H7 (cell line): ENCODE measurements at regions not wholly inside any gene's neighbourhood (a gene's known extent, or its start where the extent isn't known, plus 50 kb on each side); places are given as distances from the start of the nearest gene placed in this dataset.
A peak's percentile ranks its signal among the peaks of the same experiment; 100 is the strongest.

Source experiments
- DNase-seq: peaks from one replicate; pipeline ENCODE4 v3.0.0; 2012
- H3K27me3 ChIP-seq: 2 replicates; pipeline ENCODE4 v1.6.0; 2011; ENCODE audit warnings: mild to moderate bottlenecking, low read length; ENCODE audit not compliant: control insufficient read depth, insufficient read depth
- H3K36me3 ChIP-seq: replicated peaks from 2 replicates; pipeline ENCODE4 v1.5.1; 2011; ENCODE audit warnings: low read length; ENCODE audit not compliant: control insufficient read depth, insufficient read depth
- H3K4me3 ChIP-seq: 2 replicates; pipeline ENCODE4 v1.5.1; 2011; ENCODE audit warnings: low read depth, mild to moderate bottlenecking, control low read depth, low read length, moderate library complexity; ENCODE audit not compliant: insufficient read depth

- Histone ChIP-seq H3K4me3 (no peak overlapping the region), H3K36me3 (no peaks in the 10 kb centered on the region), H3K27me3 (no peaks in the 10 kb centered on the region)
- no peak for DNase-seq
Measured at GRCh38 chr12:61916831-61917230, 343.4 kb upstream of the USP15 start.

GRCh38 chr12:61919686-61920085 is 340.5 kb upstream of the USP15 start:
- no peak for DNase-seq
- Histone ChIP-seq H3K36me3 (no peaks in the 10 kb centered on the region), H3K4me3 (no peak overlapping the region), H3K27me3 (no peaks in the 10 kb centered on the region)

GRCh38 chr12:61920230-61920629 is 340.0 kb upstream of the USP15 start:
- no peaks in the 10 kb centered on the region for H3K36me3 ChIP-seq
- H3K4me3 ChIP-seq: no peak overlapping the region
- DNase-seq: no peak
- no peaks in the 10 kb centered on the region for H3K27me3 ChIP-seq

GRCh38 chr12:61923152-61923551 is 337.1 kb upstream of the USP15 start:
- DNase-seq: no peak
- Histone ChIP-seq H3K4me3 (no peak overlapping the region), H3K27me3 (no peaks in the 10 kb centered on the region), H3K36me3 (no peaks in the 10 kb centered on the region)

- no peaks in the 10 kb centered on the region for H3K27me3 ChIP-seq
- H3K36me3 ChIP-seq: no peaks in the 10 kb centered on the region
- DNase-seq: no peak
- no peak overlapping the region for H3K4me3 ChIP-seq
Measured at GRCh38 chr12:61934564-61934963, 325.6 kb upstream of the USP15 start.

- no peak overlapping the region for H3K4me3 ChIP-seq
- no peaks in the 10 kb centered on the region for H3K36me3 ChIP-seq
- DNase-seq: peak; percentile 1
- H3K27me3 ChIP-seq: no peaks in the 10 kb centered on the region
Measured at GRCh38 chr12:61939977-61940376, 320.2 kb upstream of the USP15 start.

- DNase-seq: no peak
- no peaks in the 10 kb centered on the region for H3K27me3 ChIP-seq
- H3K4me3 ChIP-seq: no peak overlapping the region
- no peaks in the 10 kb centered on the region for H3K36me3 ChIP-seq
Measured at GRCh38 chr12:61956545-61956944, 303.7 kb upstream of the USP15 start.

GRCh38 chr12:61974461-61974860 is 285.7 kb upstream of the USP15 start:
- H3K4me3 ChIP-seq: no peak overlapping the region
- H3K27me3 ChIP-seq: no peaks in the 10 kb centered on the region
- H3K36me3 ChIP-seq: no peaks in the 10 kb centered on the region
- DNase-seq: no peak

GRCh38 chr12:61985830-61986229 is 274.4 kb upstream of the USP15 start:
- DNase-seq: no peak
- no peaks in the 10 kb centered on the region for H3K36me3 ChIP-seq
- no peaks in the 10 kb centered on the region for H3K27me3 ChIP-seq
- no peak overlapping the region for H3K4me3 ChIP-seq

- Histone ChIP-seq H3K4me3 (no peak overlapping the region), H3K27me3 (no peaks in the 10 kb centered on the region), H3K36me3 (no peaks in the 10 kb centered on the region)
- DNase-seq: no peak
Measured at GRCh38 chr12:61987173-61987572, 273.0 kb upstream of the USP15 start.

GRCh38 chr12:61991661-61992060 is 268.5 kb upstream of the USP15 start:
- H3K4me3 ChIP-seq: no peak overlapping the region
- H3K36me3 ChIP-seq: no peaks in the 10 kb centered on the region
- DNase-seq: no peak
- H3K27me3 ChIP-seq: no peaks in the 10 kb centered on the region

- no peaks in the 10 kb centered on the region for H3K27me3 ChIP-seq
- H3K36me3 ChIP-seq: no peaks in the 10 kb centered on the region
- H3K4me3 ChIP-seq: no peak overlapping the region
- DNase-seq: peak; percentile 38
Measured at GRCh38 chr12:61993734-61994345, 266.4 kb upstream of the USP15 start.

- Histone ChIP-seq H3K27me3 (no peaks in the 10 kb centered on the region), H3K4me3 (no peak overlapping the region), H3K36me3 (no peaks in the 10 kb centered on the region)
- no peak for DNase-seq
Measured at GRCh38 chr12:61996717-61997116, 263.5 kb upstream of the USP15 start.

- no peak overlapping the region for H3K4me3 ChIP-seq
- DNase-seq: no peak
- H3K27me3 ChIP-seq: no peaks in the 10 kb centered on the region
- H3K36me3 ChIP-seq: no peaks in the 10 kb centered on the region
Measured at GRCh38 chr12:61998791-61999190, 261.4 kb upstream of the USP15 start.

- Histone ChIP-seq H3K4me3 (no peak overlapping the region), H3K27me3 (no peaks in the 10 kb centered on the region), H3K36me3 (no peaks in the 10 kb centered on the region)
- DNase-seq: no peak
Measured at GRCh38 chr12:61999311-61999710, 260.9 kb upstream of the USP15 start.

- no peak for DNase-seq
- Histone ChIP-seq H3K4me3 (no peak overlapping the region), H3K36me3 (no peaks in the 10 kb centered on the region), H3K27me3 (no peaks in the 10 kb centered on the region)
Measured at GRCh38 chr12:62001424-62001823, 258.8 kb upstream of the USP15 start.
